NCI-H1436 (cell line): ENCODE measurements at regions not wholly inside any gene's neighbourhood (a gene's known extent, or its start where the extent isn't known, plus 50 kb on each side); places are given as distances from the start of the nearest gene placed in this dataset.
"Not testable (repeated sequence)": the region's sequence is repeated elsewhere in the genome, so short reads cannot be mapped to it uniquely, and the experiment has no call there.

Experiments used
- DNase-seq: peaks from one replicate; lab custom pipeline; 2025; lab: John Stamatoyannopoulos, UW

DNA sequence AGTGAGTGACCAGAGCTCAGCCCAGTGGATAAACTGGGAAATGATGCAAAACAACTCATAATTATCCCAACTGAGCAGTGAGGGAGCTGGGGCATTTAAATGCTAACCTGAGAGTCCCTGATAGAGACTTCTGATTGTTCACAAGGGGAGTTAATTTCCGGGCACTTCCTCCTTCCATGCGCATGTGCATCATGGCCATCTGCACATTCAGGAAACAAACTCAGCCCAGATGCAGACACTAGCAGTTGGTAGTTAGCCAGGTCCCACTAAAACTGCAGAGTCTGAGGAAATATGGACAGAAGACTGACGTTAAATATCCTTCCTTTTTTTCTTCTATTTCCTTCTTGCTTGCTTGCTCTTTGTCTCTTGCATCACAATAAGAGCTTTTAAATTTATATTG lies 852.1 kb upstream of the LRRC4C start:
- no peak for DNase-seq

DNA sequence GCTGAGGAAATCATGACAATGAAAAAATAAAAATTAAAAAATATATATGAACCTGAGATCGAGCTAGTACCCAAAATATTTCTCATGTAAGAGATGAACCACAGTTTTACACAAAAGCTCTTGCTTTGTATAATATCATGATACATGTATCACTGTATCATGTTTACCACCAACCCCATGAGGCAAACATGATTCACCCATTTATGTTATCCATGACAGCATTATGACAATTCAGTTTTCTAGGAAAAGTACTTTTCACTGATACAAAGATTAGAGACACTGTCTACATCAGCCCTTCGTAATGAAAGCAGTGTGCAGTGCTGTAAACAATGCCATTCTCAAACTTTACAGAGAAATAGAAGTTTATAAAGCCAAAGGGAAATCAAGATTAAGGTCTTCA lies 852.5 kb upstream of the LRRC4C start:
- DNase-seq, result no peak

DNA sequence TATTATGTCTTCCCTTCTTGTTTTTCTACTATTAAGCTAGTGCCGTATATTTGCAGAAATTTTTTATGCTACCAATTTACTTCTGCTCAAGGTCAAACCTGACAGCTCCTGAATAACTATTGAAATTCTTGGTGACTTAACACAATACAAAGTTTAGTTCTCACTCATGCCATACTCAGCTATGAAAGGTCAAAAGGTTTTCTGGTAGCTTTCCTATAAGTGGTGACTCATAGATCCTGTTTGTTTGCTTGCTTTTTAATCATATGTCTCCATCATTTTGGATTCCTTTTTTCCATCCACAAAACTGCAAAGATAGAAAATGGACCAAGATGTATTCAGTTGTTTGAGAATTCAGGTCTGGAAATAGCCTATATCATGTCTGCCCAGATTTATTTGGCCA lies 855.8 kb upstream of the LRRC4C start:
- DNase-seq, result no peak

DNA sequence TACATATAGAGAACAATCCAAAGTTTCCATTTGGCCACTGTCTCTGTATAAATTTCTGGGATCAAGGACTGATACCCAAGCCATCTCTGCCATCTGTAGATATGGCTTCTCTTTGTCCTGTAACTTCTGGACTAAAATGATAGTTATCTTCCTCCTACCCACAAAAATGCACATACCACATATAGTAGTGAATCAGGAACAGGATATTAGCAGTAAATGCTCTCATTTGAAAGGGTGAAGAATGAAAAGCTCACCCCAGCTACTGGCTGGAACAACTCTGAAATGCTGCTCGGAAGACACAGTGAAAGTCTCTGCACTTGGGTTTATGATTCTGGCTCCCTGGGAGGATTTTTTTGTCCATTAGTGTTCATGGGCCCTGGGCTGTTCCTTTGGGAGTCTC lies 856.4 kb upstream of the LRRC4C start:
- DNase-seq, result no peak

DNA sequence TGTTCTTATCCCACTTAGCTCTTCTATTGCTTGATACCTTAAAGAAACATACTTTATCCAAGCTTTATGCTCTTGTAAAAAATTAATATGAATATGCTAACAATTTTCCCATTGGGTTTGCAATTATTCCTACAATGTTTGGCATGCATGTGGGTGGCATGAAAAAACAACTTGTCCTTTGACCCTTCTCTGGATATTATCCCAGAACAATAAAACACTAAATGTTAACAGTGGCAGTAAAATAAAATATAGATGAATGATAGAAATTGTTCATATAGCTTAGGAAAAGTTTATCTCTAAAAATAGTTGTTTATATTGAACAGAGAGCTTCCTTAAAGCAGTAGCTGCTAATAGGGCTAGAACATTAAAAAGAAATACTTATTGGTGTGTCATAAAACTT lies 860.5 kb upstream of the LRRC4C start:
- DNase-seq, result no peak

DNA sequence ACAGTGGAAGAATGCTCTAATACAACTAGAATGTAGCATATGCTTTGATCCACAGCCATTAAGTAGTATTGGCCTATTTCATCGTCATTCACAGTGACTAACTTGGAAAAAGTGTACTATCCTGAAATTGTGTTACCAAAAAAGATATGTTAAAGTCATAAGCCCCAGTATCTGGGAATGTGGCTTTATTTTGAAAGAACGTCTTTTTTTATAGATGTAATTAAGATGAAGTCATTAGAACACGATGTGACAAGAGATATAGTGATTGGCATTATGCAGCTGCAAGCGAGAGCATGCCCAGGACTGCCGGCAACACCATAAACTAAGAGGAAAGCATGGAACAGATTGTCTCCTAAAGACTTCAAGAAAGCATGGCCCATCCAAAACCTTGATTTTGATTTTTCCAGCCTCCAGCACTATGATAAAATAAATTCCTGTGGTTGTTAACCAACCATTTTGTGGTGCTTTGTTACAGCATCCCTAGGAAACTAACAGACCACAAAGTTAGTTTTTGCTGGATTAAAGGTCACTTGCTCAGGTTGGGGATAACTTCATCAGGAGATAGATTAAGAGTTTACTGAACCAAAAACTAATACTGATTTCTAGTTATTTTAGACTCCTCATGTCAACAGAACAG lies 870.6 kb upstream of the LRRC4C start:
- no peak for DNase-seq

DNA sequence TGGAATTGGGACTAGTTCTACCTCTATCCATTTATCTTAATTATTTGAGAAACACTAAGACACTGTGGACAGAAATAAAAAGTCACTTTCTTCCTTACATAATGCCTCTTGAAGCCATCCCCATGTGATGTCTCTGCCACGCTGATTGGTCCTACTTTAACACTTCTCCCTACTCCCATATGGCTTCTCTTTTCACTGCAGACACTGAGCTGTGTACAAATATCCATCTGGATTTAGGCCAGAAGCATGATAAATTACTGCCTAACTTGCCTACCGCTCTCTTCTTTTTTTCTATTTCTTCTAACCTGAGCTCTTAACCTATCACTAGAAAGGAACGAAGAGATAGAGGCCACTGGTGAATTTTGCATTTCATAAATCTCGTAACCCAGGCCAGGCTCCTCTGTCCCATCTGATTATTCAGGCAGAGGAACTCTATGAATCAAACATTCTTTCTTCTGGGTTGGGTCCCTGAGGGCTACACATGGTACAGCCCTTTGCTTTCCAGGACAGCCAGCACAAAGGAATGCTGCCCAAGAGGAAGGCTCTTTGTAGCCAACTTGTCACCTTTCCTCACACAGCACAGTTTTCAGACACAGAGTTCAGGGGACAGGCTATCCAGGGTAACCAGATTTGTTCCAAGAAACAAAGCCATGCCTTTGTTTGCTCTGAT lies 878.5 kb upstream of the LRRC4C start:
- no peak for DNase-seq

DNA sequence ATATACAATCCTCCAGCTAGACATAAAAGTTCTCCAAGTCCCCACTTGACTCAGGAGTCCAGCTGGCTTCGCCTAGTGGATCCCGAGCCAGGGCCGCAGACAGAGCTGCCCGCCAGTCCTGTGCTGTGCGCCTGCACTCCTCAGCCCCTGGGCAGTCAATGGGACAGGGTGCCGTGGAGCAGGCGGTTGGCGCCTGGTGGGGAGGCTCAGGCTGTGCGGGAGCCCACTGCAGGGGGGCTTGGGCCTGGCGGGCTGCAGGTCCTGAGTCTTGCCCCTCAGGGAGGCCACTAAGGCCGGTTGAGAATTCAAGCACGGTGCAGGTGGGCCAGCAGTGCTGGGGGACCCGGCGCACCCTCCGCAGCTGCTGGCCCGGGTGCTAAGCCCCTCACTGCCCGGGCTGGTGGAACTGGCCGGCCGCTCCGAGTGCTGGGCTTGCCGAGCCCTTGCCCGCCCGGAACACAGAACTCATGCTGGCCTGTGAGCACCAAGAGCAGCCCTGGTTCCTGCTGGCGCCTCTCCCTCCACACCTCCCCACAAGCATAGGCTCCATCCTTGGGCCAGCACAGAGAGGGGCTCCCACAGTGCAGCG lies 884.8 kb upstream of the LRRC4C start:
- DNase-seq, result no peak

DNA sequence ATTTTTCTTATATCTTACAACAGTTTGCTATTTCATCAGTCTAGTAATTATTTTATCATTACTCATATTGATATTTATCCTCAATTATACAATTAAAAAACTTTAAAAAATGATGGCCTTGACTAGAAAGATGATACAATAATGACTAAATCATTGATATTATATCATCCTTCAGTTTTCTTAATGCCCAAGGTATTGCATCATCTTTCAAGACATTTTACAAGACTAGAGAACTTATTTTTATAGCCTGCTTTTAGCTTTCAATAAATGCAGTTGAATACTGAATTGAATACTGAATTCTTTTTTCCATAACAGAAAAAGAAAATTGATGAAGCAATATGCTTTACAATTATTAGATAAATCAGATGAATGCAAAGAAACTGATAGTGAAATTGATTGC lies 886.5 kb upstream of the LRRC4C start:
- no peak for DNase-seq

DNA sequence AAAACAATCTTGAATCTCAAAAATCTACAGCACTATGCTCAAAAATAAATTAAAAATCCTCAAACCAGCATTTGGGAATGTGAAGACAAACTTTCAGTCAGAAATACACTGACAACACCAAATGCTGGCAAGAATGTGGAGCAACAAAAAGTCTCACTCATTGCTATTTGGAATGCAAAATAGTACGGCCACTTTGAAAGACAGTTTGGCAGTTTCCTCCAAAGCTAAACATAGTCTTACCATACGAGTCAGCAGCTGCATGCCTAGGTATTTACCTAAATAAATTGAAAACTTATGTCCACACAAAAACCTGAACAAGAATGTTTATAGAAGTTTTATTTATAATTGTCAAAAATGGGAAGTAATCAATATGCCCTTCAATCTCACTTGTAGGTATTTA lies 904.2 kb upstream of the LRRC4C start:
- DNase-seq, result no peak

DNA sequence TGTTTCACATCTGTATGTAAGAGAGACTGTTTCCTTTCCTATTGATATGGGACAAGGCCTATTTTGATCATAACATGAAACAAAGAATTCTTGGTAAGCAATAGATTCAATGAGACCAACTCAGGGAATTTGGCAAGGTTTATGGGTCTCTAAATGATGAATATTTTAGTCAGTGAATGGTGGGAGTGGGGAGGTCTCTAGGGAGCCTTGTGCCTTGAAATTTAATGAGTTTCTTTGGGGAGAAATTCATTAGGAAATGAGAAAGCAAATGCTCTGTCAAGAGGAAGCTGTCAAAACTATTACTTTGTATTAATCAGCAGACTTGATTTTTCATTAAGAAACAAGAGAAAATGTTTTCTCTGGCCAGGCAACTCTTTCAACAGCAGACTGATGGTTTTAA lies 921.7 kb upstream of the API5 start:
- DNase-seq, result no peak

DNA sequence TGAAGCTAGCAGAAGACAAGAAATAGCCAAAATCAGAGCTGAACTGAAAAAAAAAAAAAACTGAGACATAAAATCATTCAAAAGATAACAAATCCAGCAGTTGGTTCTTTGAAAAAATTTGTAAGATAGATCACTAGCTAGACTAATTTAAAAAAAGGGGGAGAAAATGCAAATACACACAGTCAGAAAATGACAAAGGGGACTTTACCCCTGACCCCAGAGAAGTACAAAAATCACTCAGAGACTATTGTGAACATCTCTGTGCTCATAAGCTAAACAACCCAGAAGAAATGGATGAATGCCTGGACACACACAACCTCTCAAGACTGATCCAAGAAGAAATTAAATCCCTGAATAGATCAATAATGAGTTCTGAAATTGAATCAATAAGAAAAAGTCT lies 914.3 kb upstream of the API5 start:
- DNase-seq, result no peak

DNA sequence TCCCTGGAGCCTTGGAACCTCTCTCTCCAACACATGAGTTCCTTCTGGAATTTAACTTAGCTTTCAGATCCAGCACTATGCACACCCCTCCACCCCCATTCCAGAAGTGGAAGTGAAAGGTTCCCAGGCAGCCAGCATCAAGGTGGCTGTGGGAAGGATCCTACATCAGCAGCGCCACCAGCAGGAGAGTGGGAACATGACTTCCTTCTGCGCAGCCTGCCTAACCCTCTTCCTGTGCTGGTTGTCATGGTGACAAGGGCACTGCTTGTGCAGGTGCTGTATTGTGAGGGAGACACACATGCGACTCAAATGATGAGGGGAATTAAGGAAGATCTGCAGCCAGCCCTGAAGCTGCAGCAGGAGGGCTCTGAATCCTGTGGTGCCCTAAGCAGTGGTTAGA lies 904.5 kb upstream of the API5 start:
- peak; percentile 71 for DNase-seq

DNA sequence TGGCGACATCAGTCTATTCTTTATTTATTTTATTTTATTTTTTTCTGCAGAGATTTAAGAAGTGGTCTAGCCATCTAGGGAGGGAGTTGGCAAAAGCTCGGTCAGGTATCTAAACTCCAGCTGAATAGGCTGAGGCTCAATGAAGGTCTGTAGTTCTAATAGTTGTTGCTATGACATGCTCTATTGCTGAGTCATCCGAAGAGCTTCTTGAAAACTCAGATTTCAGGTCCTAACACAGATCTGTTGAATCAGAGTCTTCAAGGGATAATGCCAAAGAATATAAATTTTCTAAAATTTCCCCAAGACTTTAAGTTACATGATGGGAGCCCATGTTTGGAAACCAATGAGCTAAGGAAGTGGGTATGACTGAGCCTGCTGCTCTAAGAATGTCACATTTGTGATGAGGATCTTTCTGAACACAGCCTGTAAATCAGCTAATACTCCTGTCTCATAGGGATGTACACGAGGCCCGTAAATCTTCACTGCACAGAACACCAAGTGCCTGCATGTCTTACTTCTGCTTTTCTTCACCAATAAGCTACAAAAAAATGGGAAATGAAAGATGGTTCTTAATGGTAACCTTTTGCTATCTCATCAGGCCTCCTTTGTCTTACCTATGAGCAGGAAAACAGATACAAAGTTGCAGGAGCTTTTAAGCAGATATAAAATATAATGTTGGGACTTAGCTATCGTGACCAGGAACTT lies 901.4 kb upstream of the API5 start:
- no peak for DNase-seq

DNA sequence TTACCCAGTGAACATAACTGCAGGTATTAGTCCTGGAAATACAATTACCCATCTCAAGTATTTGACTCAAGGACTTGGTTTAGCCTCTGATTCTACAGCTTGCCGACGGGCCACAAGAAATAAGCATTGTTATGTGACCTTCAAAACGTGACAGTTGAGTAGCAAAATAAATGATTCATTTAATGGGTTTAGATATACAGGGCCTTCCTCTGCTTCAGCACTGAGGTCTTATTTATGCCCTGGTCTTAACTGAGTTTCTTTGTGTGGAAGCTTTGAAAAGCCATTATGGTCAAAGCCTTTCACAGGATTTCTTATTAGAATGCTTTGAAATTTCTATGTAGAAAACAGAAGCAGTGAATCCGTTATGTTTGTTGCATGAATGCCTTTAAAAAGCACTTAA lies 899.2 kb upstream of the API5 start:
- DNase-seq, result no peak

DNA sequence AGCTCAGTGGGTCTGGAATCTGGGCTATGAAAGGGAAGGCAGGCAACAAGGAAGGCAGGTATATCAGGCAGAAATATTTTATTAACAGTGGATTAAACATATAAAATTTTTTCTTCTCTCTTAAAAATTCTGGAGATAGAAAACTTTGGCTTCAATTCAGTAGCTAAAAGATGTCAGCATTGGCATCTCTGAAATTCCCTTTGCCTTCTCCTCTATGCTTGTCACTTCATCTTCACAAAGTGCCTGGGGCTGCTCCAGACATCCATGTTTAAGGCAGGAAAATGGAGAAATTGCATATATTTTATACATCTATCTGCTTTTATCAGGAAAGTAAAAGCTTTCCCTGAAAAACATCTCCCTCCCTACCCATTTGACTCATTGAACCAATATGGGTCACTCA lies 894.1 kb upstream of the API5 start:
- no peak for DNase-seq

DNA sequence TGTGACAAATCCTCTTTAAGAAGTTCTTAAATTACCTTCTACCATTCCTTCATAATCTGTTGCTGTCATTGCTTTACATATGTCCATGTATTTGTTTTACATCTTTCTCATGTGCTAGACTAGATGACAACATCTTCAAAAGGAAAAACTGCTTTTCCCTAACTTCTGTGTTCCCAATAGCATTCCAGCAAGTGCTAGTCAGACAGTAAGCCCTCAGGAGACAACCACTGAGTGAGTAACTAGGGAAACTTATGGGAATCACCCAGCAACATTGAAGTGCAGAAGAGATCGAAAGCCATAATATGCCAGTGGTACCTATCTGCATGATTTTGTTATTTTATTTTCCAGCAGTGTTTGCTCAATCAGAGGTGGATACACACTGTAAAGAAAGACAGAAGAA lies 889.7 kb upstream of the API5 start:
- DNase-seq, result no peak

DNA sequence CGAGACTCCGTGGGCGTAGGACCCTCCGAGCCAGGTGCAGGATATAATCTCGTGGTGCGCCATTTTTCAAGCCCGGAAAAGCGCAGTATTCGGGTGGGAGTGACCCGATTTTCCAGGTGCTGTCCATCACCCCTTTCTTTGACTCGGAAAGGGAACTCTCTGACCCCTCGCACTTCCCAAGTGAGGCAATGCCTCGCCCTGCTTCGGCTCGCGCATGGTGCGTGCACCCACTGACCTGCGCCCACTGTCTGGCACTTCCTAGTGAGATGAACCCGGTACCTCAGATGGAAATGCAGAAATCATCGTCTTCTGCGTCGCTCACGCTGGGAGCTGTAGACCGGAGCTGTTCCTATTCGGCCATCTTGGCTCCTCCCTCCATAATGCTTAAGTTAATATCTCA lies 876.9 kb upstream of the API5 start:
- DNase-seq, result not testable (repeated sequence)

DNA sequence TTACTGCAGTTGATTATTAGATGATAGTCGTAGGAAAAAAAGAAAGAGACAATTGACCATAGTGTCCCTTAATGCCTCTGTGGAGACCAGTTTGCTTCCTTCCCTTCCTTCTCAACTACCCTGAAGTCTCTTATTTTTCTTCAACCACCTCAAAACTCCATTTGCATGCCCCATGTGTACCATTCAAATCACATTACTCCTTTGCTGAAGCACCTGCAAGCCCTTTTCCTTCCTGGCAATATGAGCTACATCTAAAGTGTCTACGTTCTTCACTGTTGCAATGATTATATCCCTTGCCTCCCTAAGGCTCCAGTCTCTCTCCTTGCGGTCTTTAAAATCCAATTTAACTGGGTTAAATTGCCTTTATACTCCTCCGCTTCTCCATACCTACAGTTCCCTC lies 867.4 kb upstream of the API5 start:
- no peak for DNase-seq

DNA sequence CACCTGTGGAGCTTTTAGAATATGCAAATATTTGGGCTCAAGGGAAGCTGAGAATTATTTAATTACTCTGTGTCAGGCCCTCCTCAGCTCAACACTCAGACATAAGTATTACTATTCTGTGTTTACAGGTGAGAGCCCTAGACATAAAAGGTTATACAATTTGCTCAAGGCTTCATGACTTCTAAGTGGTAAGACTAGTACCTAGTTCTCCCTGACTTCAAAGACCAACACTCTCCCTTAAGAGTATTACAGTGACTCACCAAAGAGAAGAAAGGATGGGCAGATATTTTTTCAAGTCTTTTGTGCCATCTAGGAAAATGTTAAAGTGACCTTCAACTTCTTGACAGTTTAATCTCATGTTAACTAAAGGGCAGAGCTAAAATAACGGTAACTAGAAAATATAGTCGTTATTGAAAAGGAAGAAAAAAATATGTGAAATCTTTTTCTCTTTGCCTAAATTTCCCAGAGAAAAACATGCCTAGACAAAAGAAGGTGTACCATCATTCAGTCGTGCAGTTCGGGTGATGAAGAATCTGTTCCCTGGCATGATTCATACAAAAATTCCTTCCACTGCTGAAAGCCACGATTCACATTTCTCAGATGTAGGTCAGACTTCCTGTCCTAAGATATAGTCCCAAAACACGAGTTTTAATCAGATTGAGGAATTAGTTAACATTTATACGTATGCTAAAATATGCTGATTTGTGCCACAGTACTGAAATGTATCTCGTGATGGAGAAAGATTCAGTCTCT lies 849.1 kb upstream of the API5 start:
- no peak for DNase-seq

DNA sequence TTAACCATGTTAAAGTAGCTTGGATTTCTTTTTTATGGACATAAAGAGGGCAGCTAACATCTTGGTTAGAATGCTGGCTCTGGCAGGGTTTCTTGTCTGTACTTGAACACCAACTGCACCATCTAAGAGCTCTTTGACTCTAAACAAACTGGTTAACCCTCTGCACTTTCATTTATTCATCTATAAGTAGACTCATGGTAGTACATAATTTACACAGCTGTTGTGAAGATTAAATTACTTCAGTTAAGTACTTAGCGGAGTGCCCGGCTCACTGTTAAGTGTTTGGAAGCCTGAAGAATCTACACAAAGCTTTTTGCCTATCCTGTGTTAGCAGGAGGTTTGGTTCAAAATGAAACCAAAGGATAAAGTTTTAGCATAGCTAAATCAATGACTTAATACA lies 846.2 kb upstream of the API5 start:
- peak; percentile 2 for DNase-seq

DNA sequence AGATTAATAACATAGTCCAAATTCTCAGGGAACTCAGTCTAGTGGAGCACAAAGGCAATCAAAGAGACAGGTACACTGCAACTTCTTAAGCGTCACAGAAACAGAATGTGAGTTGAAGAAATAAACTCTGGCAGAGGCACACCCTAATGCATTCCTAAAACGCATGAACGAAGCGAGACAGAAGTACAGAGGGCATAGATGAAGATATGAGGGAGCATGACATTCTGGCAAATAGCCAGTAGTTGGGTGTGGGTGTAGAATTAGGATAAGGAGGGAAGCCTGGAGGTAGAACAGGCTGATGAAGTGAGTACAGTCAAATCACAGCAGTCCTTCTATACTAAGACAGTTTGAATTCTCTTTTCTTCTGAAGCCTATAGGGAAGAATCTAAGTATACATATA lies 838.7 kb upstream of the API5 start:
- DNase-seq, result no peak

DNA sequence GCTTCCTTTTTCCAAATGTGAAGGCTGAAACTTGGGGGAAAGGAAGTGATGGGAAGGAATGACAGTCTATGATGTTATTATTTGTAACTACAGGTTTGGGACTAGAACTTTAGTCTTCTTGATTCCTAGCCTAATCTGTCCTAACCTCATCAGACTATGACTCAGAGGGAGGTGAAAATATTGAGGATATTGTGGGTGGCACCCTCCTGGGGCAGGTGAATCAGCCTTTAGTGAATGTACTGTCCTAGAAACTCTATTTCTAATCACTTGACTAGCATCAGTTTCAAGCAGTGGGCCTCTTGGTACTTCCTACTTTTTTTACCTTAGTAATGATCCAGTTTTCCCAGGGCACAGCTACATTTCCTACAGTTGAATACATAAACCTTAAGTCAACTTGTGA lies 829.0 kb upstream of the API5 start:
- no peak for DNase-seq
